KMS-11 (cell line): ENCODE measurements at regions not wholly inside any gene's neighbourhood (a gene's known extent, or its start where the extent isn't known, plus 50 kb on each side); places are given as distances from the start of the nearest gene placed in this dataset.

Experiments
- H2AFZ ChIP-seq: fragments of 200-600 bp; sonication (generic); 2 replicates; pipeline ENCODE4 v1.6.1; 2016; ENCODE audit warnings: antibody characterized with exemption, mixed run types, low read depth
- H3K27ac ChIP-seq: fragments of 200-600 bp; sonication (generic); 2 replicates; pipeline ENCODE4 v1.6.1; 2016; ENCODE audit warnings: mild to moderate bottlenecking, mixed run types
- H3K27me3 ChIP-seq: fragments of 200-600 bp; sonication (generic); 2 replicates; pipeline ENCODE4 v1.6.1; 2017; ENCODE audit warnings: mild to moderate bottlenecking, low read depth, mixed run types, moderate library complexity; ENCODE audit not compliant: insufficient read depth
- H3K36me3 ChIP-seq: fragments of 200-600 bp; sonication (generic); 2 replicates; pipeline ENCODE4 v1.6.1; 2017; ENCODE audit warnings: mild to moderate bottlenecking, mixed run types; ENCODE audit not compliant: insufficient read depth
- H3K4me1 ChIP-seq: fragments of 200-600 bp; sonication (generic); 2 replicates; pipeline ENCODE4 v1.6.1; 2016; ENCODE audit warnings: mild to moderate bottlenecking, low read depth, mixed run types; ENCODE audit not compliant: poor library complexity, severe bottlenecking
- H3K4me2 ChIP-seq: fragments of 200-600 bp; sonication (generic); 2 replicates; pipeline ENCODE4 v1.7.0; 2016; ENCODE audit warnings: mild to moderate bottlenecking, mixed run types
- H3K4me3 ChIP-seq: fragments of 200-600 bp; sonication (generic); IDR thresholded peaks from 2 replicates; pipeline ENCODE4 v1.6.1; 2017; ENCODE audit warnings: low read depth, low read length, mixed read lengths; ENCODE audit not compliant: insufficient read depth
- H3K79me2 ChIP-seq: fragments of 200-600 bp; sonication (generic); 2 replicates; pipeline ENCODE4 v1.6.1; 2016; ENCODE audit warnings: low read depth, mixed run types; ENCODE audit not compliant: insufficient read depth
- H3K9ac ChIP-seq: fragments of 200-600 bp; sonication (generic); 2 replicates; pipeline ENCODE4 v1.6.1; 2016; ENCODE audit warnings: mild to moderate bottlenecking, mixed run types
- H4K20me1 ChIP-seq: fragments of 200-600 bp; sonication (generic); 2 replicates; pipeline ENCODE4 v1.6.1; 2016; ENCODE audit warnings: mild to moderate bottlenecking, mixed run types; ENCODE audit not compliant: insufficient read depth
- CTCF ChIP-seq: fragments of 200-600 bp; sonication (generic); conservative IDR thresholded peaks from 2 replicates; pipeline ENCODE4 v1.6.1; 2017; ENCODE audit warnings: low read depth, mild to moderate bottlenecking, antibody characterized with exemption, low read length, moderate library complexity, mixed read lengths

GRCh38 chr11:105398636-105399035 is 211.2 kb upstream of the GRIA4 start:
- H3K27ac ChIP-seq = no peak overlapping the region
- no peak overlapping the region for H3K9ac ChIP-seq
- no peaks in the 10 kb centered on the region for H4K20me1 ChIP-seq
- TF ChIP-seq CTCF = no peak
- no peak overlapping the region for H3K4me3 ChIP-seq
- no peaks in the 10 kb centered on the region for H3K27me3 ChIP-seq
- H2AFZ ChIP-seq = no peak overlapping the region
- H3K36me3 ChIP-seq = no peaks in the 10 kb centered on the region
- no peak overlapping the region for H3K4me2 ChIP-seq
- no peaks in the 10 kb centered on the region for H3K79me2 ChIP-seq
- H3K4me1 ChIP-seq = no peaks in the 10 kb centered on the region

DNA sequence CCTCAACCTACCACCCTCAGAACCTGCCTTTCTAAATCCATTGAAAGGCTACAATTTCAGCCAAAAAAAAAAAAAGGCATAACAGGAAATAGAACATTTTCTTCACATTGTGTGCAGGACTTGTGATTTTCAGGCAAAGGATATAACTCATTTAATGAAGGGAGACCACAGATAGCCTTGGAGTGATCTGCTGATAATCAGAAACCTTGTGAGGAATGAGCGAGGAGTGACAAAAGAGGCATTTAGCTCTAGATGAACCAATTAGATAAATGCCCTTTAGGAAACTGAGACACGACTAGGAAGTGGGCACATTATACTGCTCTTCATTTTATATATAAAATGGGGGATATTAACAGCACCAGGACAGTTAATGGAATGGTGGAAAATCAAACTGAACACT is 216.5 kb upstream of the GRIA4 start:
- no peak overlapping the region for H3K4me2 ChIP-seq
- no peak overlapping the region for H3K27ac ChIP-seq
- H3K4me3 ChIP-seq = no peak overlapping the region
- TF ChIP-seq CTCF = no peak
- H4K20me1 ChIP-seq = no peaks in the 10 kb centered on the region
- no peaks in the 10 kb centered on the region for H3K27me3 ChIP-seq
- no peaks in the 10 kb centered on the region for H3K4me1 ChIP-seq
- H2AFZ ChIP-seq = no peak overlapping the region
- no peaks in the 10 kb centered on the region for H3K36me3 ChIP-seq
- H3K79me2 ChIP-seq = no peaks in the 10 kb centered on the region
- H3K9ac ChIP-seq = no peak overlapping the region

GRCh38 chr11:105392556-105392955 is 217.3 kb upstream of the GRIA4 start:
- H3K4me3 ChIP-seq = no peak overlapping the region
- no peaks in the 10 kb centered on the region for H3K79me2 ChIP-seq
- no peaks in the 10 kb centered on the region for H4K20me1 ChIP-seq
- no peaks in the 10 kb centered on the region for H3K27me3 ChIP-seq
- H3K9ac ChIP-seq = no peak overlapping the region
- no peaks in the 10 kb centered on the region for H3K36me3 ChIP-seq
- no peak overlapping the region for H2AFZ ChIP-seq
- H3K4me1 ChIP-seq = no peaks in the 10 kb centered on the region
- no peak for TF ChIP-seq CTCF
- H3K27ac ChIP-seq = no peak overlapping the region
- H3K4me2 ChIP-seq = no peak overlapping the region

- no peaks in the 10 kb centered on the region for H3K79me2 ChIP-seq
- no peak overlapping the region for H3K4me3 ChIP-seq
- H3K4me2 ChIP-seq = no peak overlapping the region
- no peaks in the 10 kb centered on the region for H3K4me1 ChIP-seq
- H3K27me3 ChIP-seq = no peaks in the 10 kb centered on the region
- no peak for TF ChIP-seq CTCF
- H2AFZ ChIP-seq = no peak overlapping the region
- H4K20me1 ChIP-seq = no peaks in the 10 kb centered on the region
- no peaks in the 10 kb centered on the region for H3K36me3 ChIP-seq
- H3K9ac ChIP-seq = no peak overlapping the region
- no peak overlapping the region for H3K27ac ChIP-seq
Observed at GRCh38 chr11:105389952-105390351, 219.9 kb upstream of the GRIA4 start.

DNA sequence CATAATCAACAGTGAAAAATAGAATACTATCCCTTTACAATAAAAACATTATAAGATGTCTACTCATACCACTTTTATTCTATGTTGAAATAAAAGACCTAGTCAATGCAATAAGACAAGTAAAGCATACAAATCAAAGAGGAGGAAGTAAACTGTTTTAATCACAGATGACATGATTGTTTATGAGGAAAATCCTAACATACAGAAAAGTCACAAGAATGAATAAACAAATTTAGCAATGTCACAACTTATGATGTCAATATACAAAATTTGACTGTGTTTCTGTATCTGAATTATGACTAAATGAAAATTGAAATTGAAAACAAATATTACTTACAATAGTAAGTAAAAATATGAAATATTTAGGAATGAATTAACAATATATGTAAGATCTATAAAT is 221.9 kb upstream of the GRIA4 start:
- Histone ChIP-seq H3K4me3 (no peak overlapping the region), H3K27me3 (no peaks in the 10 kb centered on the region), H3K4me2 (no peak overlapping the region), H4K20me1 (no peaks in the 10 kb centered on the region), H2AFZ (no peak overlapping the region), H3K36me3 (no peaks in the 10 kb centered on the region), H3K79me2 (no peaks in the 10 kb centered on the region), H3K9ac (no peak overlapping the region), H3K27ac (no peak overlapping the region), H3K4me1 (no peaks in the 10 kb centered on the region)
- no peak for TF ChIP-seq CTCF
